B cell (primary cell): ENCODE measurements at regions not wholly inside any gene's neighbourhood (a gene's known extent, or its start where the extent isn't known, plus 50 kb on each side); places are given as distances from the start of the nearest gene placed in this dataset.
A peak's percentile ranks its signal among the peaks of the same experiment; 100 is the strongest.

Experiments
- ATAC-seq: fragments of 200-7000 bp; cut with Tn5 transposase; one replicate; pipeline ENCODE4 v1.10.0; 2021; ENCODE audit warnings: low read depth, mild to moderate bottlenecking, moderate number of reproducible peaks, moderate library complexity
- CTCF ChIA-PET: fragments of 350-600 bp; sonication (Branson Sonifier 250); formaldehyde crosslinking; loops from one replicate; lab custom pipeline; 2021; ENCODE audit warnings: antibody characterized with exemption, inconsistent platforms; lab: Charles Lee
- POLR2A ChIA-PET: fragments of 350-600 bp; sonication (Branson Sonifier 250); formaldehyde crosslinking; loops from one replicate; lab custom pipeline; 2021; ENCODE audit warnings: antibody characterized with exemption; lab: Charles Lee
- DNase-seq: peaks from one replicate; pipeline ENCODE4 v3.0.0; 2013
- H2AFZ ChIP-seq: 2 replicates; pipeline ENCODE4 v1.6.1; 2012; ENCODE audit warnings: mild to moderate bottlenecking, low read depth, low read length; ENCODE audit not compliant: insufficient read depth, poor library complexity, severe bottlenecking
- H3K27ac ChIP-seq, 2 donors: 1 replicate in 1 of 2; 2 replicates in 1 of 2; pipeline ENCODE4 v1.5.1; 2012 to 2013; ENCODE audit warnings: low read length in 2 of 2, mild to moderate bottlenecking in 2 of 2, moderate library complexity in 1 of 2
- H3K27me3 ChIP-seq, 4 experiments: fragments of 200-600 bp in 1 of 4; sonication (generic) in 1 of 4; replicated peaks in 1 of 4; 1 replicate in 2 of 4; 2 replicates in 2 of 4; pipeline versions ENCODE4 v1.6.1 to v1.7.0; 2013 to 2016; ENCODE audit warnings: low read length in 3 of 4, mild to moderate bottlenecking in 2 of 4, mixed read lengths in 1 of 4, moderate library complexity in 1 of 4; ENCODE audit not compliant: insufficient read depth in 4 of 4, control insufficient read depth in 3 of 4; ENCODE audit errors: control extremely low read depth in 1 of 4
- H3K36me3 ChIP-seq, 2 experiments: replicated peaks in 1 of 2; 1 replicate in 1 of 2; 2 replicates in 1 of 2; pipeline versions ENCODE4 v1.6.1 to v1.7.1; 2013; ENCODE audit warnings: low read length in 1 of 2; ENCODE audit not compliant: insufficient read depth in 2 of 2, control insufficient read depth in 1 of 2; ENCODE audit errors: control extremely low read depth in 1 of 2, extremely low read depth in 1 of 2
- H3K4me1 ChIP-seq, 2 donors: fragments of 200-600 bp in 1 of 2; sonication (generic) in 1 of 2; 1 replicate in 1 of 2; 2 replicates in 1 of 2; pipeline versions ENCODE4 v1.5.1 to v1.6.1; 2013 to 2017; ENCODE audit warnings: low read length in 2 of 2; ENCODE audit not compliant: control insufficient read depth in 2 of 2, insufficient read depth in 2 of 2
- H3K4me2 ChIP-seq: replicated peaks from 2 replicates; pipeline ENCODE3; 2012; ENCODE audit warnings: mild to moderate bottlenecking, low read depth, low read length; ENCODE audit not compliant: poor library complexity, severe bottlenecking
- H3K4me3 ChIP-seq, 5 experiments: fragments of 200-600 bp in 1 of 5; sonication (generic) in 1 of 5; 1 replicate in 3 of 5; 2 replicates in 2 of 5; pipeline versions ENCODE4 v1.5.1 to v1.7.0; 2011 to 2016; ENCODE audit warnings: low read length in 4 of 5, mild to moderate bottlenecking in 4 of 5, low read depth in 2 of 5, control low read depth in 1 of 5, moderate library complexity in 1 of 5; ENCODE audit not compliant: insufficient read depth in 1 of 5; ENCODE audit errors: control extremely low read depth in 1 of 5, extremely low read depth in 1 of 5
- H3K79me2 ChIP-seq: fragments of 200-600 bp; sonication (generic); one replicate; pipeline ENCODE4 v1.6.0; 2016; ENCODE audit warnings: low read length; ENCODE audit not compliant: control insufficient read depth, insufficient read depth
- H3K9ac ChIP-seq: fragments of 200-600 bp; sonication (generic); 2 replicates; pipeline ENCODE4 v1.6.1; 2017; ENCODE audit warnings: mild to moderate bottlenecking, low read length, moderate library complexity
- H3K9me3 ChIP-seq, 3 donors: one replicate each; pipeline versions ENCODE4 v1.6.1 to v1.7.1; 2013; ENCODE audit warnings: low read length in 2 of 3; ENCODE audit not compliant: control insufficient read depth in 2 of 3, insufficient read depth in 1 of 3; ENCODE audit errors: control extremely low read depth in 1 of 3
- H4K20me1 ChIP-seq: 2 replicates; pipeline ENCODE4 v1.6.0; 2012; ENCODE audit warnings: mild to moderate bottlenecking, low read length; ENCODE audit not compliant: insufficient read depth, control insufficient read depth, poor library complexity, severe bottlenecking
- H3K27ac Mint-ChIP-seq: one replicate; pipeline ENCODE4 v1.8.0; 2021; ENCODE audit warnings: mixed read lengths
- H3K27me3 Mint-ChIP-seq: one replicate; pipeline ENCODE4 v1.8.0; 2021; ENCODE audit warnings: mixed read lengths
- H3K4me1 Mint-ChIP-seq: one replicate; pipeline ENCODE4 v1.8.0; 2021; ENCODE audit warnings: mixed read lengths
- H3K4me3 Mint-ChIP-seq: one replicate; pipeline ENCODE4 v1.8.0; 2021; ENCODE audit warnings: mixed read lengths
- H3K9me3 Mint-ChIP-seq: one replicate; pipeline ENCODE4 v1.8.0; 2022; ENCODE audit warnings: mixed read lengths; ENCODE audit not compliant: insufficient read depth
- CTCF ChIP-seq: fragments of 200-600 bp; IDR thresholded peaks from one replicate; pipeline ENCODE4 v1.8.0; 2022; ENCODE audit warnings: antibody characterized with exemption, mild to moderate bottlenecking
- EZH2 ChIP-seq: IDR thresholded peaks from 2 replicates; pipeline ENCODE4 v1.6.1; 2012; ENCODE audit warnings: borderline replicate concordance, low read depth, mild to moderate bottlenecking, moderate library complexity, low read length; ENCODE audit not compliant: insufficient read depth, poor library complexity, severe bottlenecking
- WGBS: methylation state at CpG from one replicate; pipeline ENCODE4 v1.1.5; 2013; ENCODE audit warnings: missing lambda C conversion rate; ENCODE audit not compliant: insufficient coverage; 5-methylcytosine and 5-hydroxymethylcytosine counted together
- intact Hi-C: fragments of 100-400 bp; cut with micrococcal nuclease; formaldehyde crosslinking; loops from one replicate; pipeline ENCODE4 v1.10.0; 2022

GRCh38 chr14:97179573-97179972 is 382.4 kb downstream of the VRK1 start:
- no peak overlapping the region for H3K4me3 ChIP-seq
- H3K79me2 ChIP-seq = no peaks in the 10 kb centered on the region
- H2AFZ ChIP-seq = no peak overlapping the region
- no peaks in the 10 kb centered on the region for H3K27me3 ChIP-seq
- H3K4me1 ChIP-seq = peaks cover 8 to 12% of the 10 kb centered on the region in 2 donors
- H3K4me1 Mint-ChIP-seq = peaks cover 28% of the 10 kb centered on the region
- H4K20me1 ChIP-seq = no peaks in the 10 kb centered on the region
- WGBS = 0% methylated on average over 2 of the region's 3 CpGs
- no peak overlapping the region for H3K4me2 ChIP-seq
- no peaks in the 10 kb centered on the region for H3K36me3 ChIP-seq
- no peak overlapping the region for H3K27ac Mint-ChIP-seq
- no peak overlapping the region for H3K4me3 Mint-ChIP-seq
- DNase-seq (peak; percentile 20), ATAC-seq (no peak)
- POLR2A ChIA-PET = no interaction called here
- no peak overlapping the region for H3K27ac ChIP-seq
- no peak overlapping the region for H3K9ac ChIP-seq
- CTCF ChIA-PET = no interaction called here
- intact Hi-C loops = no loop called here
- peaks cover 0 to 10% (median 0%) of the 10 kb centered on the region in 3 donors for H3K9me3 ChIP-seq
- no peaks in the 10 kb centered on the region for H3K27me3 Mint-ChIP-seq
- no peaks in the 10 kb centered on the region for H3K9me3 Mint-ChIP-seq
- TF ChIP-seq CTCF (no peak), EZH2 (no peak)

GRCh38 chr14:97180304-97181200 is 383.4 kb downstream of the VRK1 start:
- Mint-ChIP-seq H3K27ac (no peak overlapping the region), H3K4me3 (no peak overlapping the region), H3K9me3 (no peaks in the 10 kb centered on the region), H3K4me1 (peaks cover 28% of the 10 kb centered on the region), H3K27me3 (no peaks in the 10 kb centered on the region)
- CTCF ChIA-PET = no interaction called here
- no peak overlapping the region for H3K9ac ChIP-seq
- intact Hi-C loops = no loop called here
- DNase-seq (no peak), ATAC-seq (no peak)
- POLR2A ChIA-PET = no interaction called here
- H3K27me3 ChIP-seq = no peaks in the 10 kb centered on the region
- no peak overlapping the region for H3K4me3 ChIP-seq
- H3K79me2 ChIP-seq = no peaks in the 10 kb centered on the region
- 91% methylated on average over 31 of the region's 32 CpGs for WGBS
- peaks cover 0 to 10% (median 0%) of the 10 kb centered on the region in 3 donors for H3K9me3 ChIP-seq
- H3K4me2 ChIP-seq = no peak overlapping the region
- peaks cover 8 to 12% of the 10 kb centered on the region in 2 donors for H3K4me1 ChIP-seq
- H3K36me3 ChIP-seq = no peaks in the 10 kb centered on the region
- no peaks in the 10 kb centered on the region for H4K20me1 ChIP-seq
- no peak overlapping the region for H3K27ac ChIP-seq
- no peak overlapping the region for H2AFZ ChIP-seq
- TF ChIP-seq CTCF (no peak), EZH2 (no peak)
